HuH-7 (cell line): ENCODE measurements at regions not wholly inside any gene's neighbourhood (a gene's known extent, or its start where the extent isn't known, plus 50 kb on each side); places are given as distances from the start of the nearest gene placed in this dataset.

Experiments used
- DNase-seq: peaks from one replicate; pipeline ENCODE4 v3.0.0; 2011; ENCODE audit warnings: low spot score

- DNase-seq: no peak
Measured at GRCh38 chr7:116447966-116448839, 51.3 kb upstream of the CAV2 start.

- DNase-seq: no peak
Measured at GRCh38 chr7:116449441-116449840, 50.1 kb upstream of the CAV2 start.
